K562 (cell line): ENCODE measurements at regions not wholly inside any gene's neighbourhood (a gene's known extent, or its start where the extent isn't known, plus 50 kb on each side); places are given as distances from the start of the nearest gene placed in this dataset.

Experiments
- ATAC-seq: fragments of 200-7000 bp; cut with Tn5 transposase; 3 replicates; pipeline ENCODE4 v1.9.1; 2020; ENCODE audit warnings: moderate library complexity
- BruUV-seq: library from RNA; stranded (reverse); fragments of 400-500 nt; replicated peaks from 2 replicates; lab custom pipeline; 2021; lab: Mats Ljungman, UMichigan
- CTCF ChIA-PET: fragments of 300-600 bp; formaldehyde crosslinking; extraction: SDS; loops from one replicate; lab custom pipeline; 2021; ENCODE audit warnings: low intra/inter-chr PET ratio; lab: Yijun Ruan, JAX
- POLR2A ChIA-PET: fragments of 300-600, 350-650 bp; sonication (Branson Sonifier 250); formaldehyde crosslinking; extraction: SDS; loops from one replicate; lab custom pipeline; 2021; ENCODE audit warnings: antibody characterized with exemption, inconsistent platforms; lab: Yijun Ruan, JAX
- DNase-seq, 4 experiments: peaks; one replicate each; pipeline versions ENCODE4 v3.0.0 to v3.0.0-alpha.2; 2011 to 2018; ENCODE audit warnings: low spot score in 3 of 4, mixed read lengths in 3 of 4; ENCODE audit errors: extremely low read depth in 1 of 4
- FAIRE-seq: peaks from 2 replicates; lab custom pipeline; 2011; peaks lifted over from hg19 to GRCh38; lab: Jason Lieb, UNC
- H2AFZ ChIP-seq: 2 replicates; pipeline ENCODE4 v1.6.0; 2011; ENCODE audit warnings: low read depth, low read length, control low read depth, inconsistent platforms
- H3K27ac ChIP-seq: fragments of 200-600 bp; 3 replicates; pipeline ENCODE4 v1.8.0; 2011; ENCODE audit warnings: low read depth, mild to moderate bottlenecking, control low read depth, inconsistent platforms, low read length, moderate library complexity, mixed read lengths; ENCODE audit errors: extremely low read depth
- H3K27me3 ChIP-seq, 2 experiments: fragments of 300-600 bp in 1 of 2; 2 replicates in 1 of 2; 3 replicates in 1 of 2; pipeline versions ENCODE4 v1.6.0 to v1.8.0; 2011; ENCODE audit warnings: inconsistent platforms in 2 of 2, low read length in 2 of 2, mild to moderate bottlenecking in 1 of 2, mixed read lengths in 1 of 2, moderate library complexity in 1 of 2; ENCODE audit not compliant: control insufficient read depth in 2 of 2, insufficient read depth in 2 of 2
- H3K36me3 ChIP-seq: fragments of 300-600 bp; 3 replicates; pipeline ENCODE4 v1.8.0; 2011; ENCODE audit warnings: mild to moderate bottlenecking, low read length, inconsistent platforms; ENCODE audit not compliant: control insufficient read depth, insufficient read depth
- H3K4me1 ChIP-seq, 2 experiments: fragments of 200-600 bp in 1 of 2; replicated peaks in 1 of 2; 2 replicates in 1 of 2; 3 replicates in 1 of 2; pipeline versions ENCODE4 v1.5.1 to v1.8.0; 2011; ENCODE audit warnings: inconsistent platforms in 2 of 2, low read length in 2 of 2, mild to moderate bottlenecking in 1 of 2, mixed read lengths in 1 of 2, moderate library complexity in 1 of 2; ENCODE audit not compliant: control insufficient read depth in 2 of 2, insufficient read depth in 2 of 2
- H3K4me2 ChIP-seq: 2 replicates; pipeline ENCODE4 v1.6.1; 2011; ENCODE audit warnings: low read length, control low read depth, inconsistent platforms, mixed read lengths; ENCODE audit not compliant: insufficient read depth
- H3K4me3 ChIP-seq: fragments of 200-600 bp; sonication (generic), shearing (Covaris generic); 2 replicates; pipeline ENCODE4 v1.5.1; 2016; ENCODE audit warnings: control low read depth, inconsistent platforms
- H3K79me2 ChIP-seq: fragments of 200-600 bp; 3 replicates; pipeline ENCODE4 v1.8.0; 2011; ENCODE audit warnings: low read length, inconsistent platforms; ENCODE audit not compliant: control insufficient read depth, insufficient read depth
- H3K9ac ChIP-seq, 2 experiments: 2 replicates each; pipeline versions ENCODE4 v1.6.0 to v1.6.1; 2011; ENCODE audit warnings: low read depth in 2 of 2, low read length in 2 of 2, control low read depth in 1 of 2, inconsistent platforms in 1 of 2, mild to moderate bottlenecking in 1 of 2, mixed read lengths in 1 of 2; ENCODE audit not compliant: insufficient read depth in 1 of 2
- H3K9me1 ChIP-seq: one replicate; pipeline ENCODE4 v1.6.0; 2011; ENCODE audit warnings: inconsistent platforms, mild to moderate bottlenecking, low read length, moderate library complexity; ENCODE audit not compliant: control insufficient read depth, insufficient read depth
- H3K9me3 ChIP-seq: replicated peaks from 2 replicates; pipeline ENCODE4 v1.5.1; 2011; ENCODE audit warnings: low read depth, low read length, inconsistent platforms; ENCODE audit not compliant: control insufficient read depth, insufficient read depth
- H4K20me1 ChIP-seq: replicated peaks from 2 replicates; pipeline ENCODE4 v1.6.1; 2011; ENCODE audit warnings: low read length, inconsistent platforms, mixed read lengths; ENCODE audit not compliant: control insufficient read depth, insufficient read depth
- BRF1 ChIP-seq: IDR thresholded peaks from 3 replicates; pipeline ENCODE4 v1.6.1; 2011; ENCODE audit warnings: borderline replicate concordance, mild to moderate bottlenecking; ENCODE audit not compliant: insufficient read length; ENCODE audit errors: extremely low read depth
- EHMT2 ChIP-seq: fragments of 450-650 bp; IDR thresholded peaks from 2 replicates; pipeline ENCODE4 v1.6.1; 2018; ENCODE audit warnings: antibody characterized with exemption
- EP300 ChIP-seq: IDR thresholded peaks from 2 replicates; pipeline ENCODE4 v1.6.1; 2012; ENCODE audit warnings: low read length, improper control_type of control experiment
- GTF2F1 ChIP-seq: IDR thresholded peaks from 2 replicates; pipeline ENCODE4 v1.6.1; 2011; ENCODE audit warnings: low read depth, low read length, improper control_type of control experiment
- KDM2B ChIP-seq: fragments of 250-450 bp; sonication (Bioruptor Pico); IDR thresholded peaks from 2 replicates; pipeline ENCODE4 v1.8.0; 2021; ENCODE audit warnings: mild to moderate bottlenecking, moderate library complexity
- KLF1 ChIP-seq: fragments of 450-650 bp; IDR thresholded peaks from 2 replicates; pipeline ENCODE4 v1.6.1; 2016; ENCODE audit warnings: missing genetic modification characterization, missing compliant biosample characterization
- KLF16 ChIP-seq: IDR thresholded peaks from 2 replicates; pipeline ENCODE4 v1.6.1; 2016; ENCODE audit warnings: antibody characterized with exemption
- RERE ChIP-seq: sonication (generic); formaldehyde crosslinking; IDR thresholded peaks from 2 replicates; pipeline ENCODE4 v1.8.0; 2023; ENCODE audit warnings: missing genetic modification reagents, mild to moderate bottlenecking, borderline replicate concordance
- SP1 ChIP-seq: sonication (generic); formaldehyde crosslinking; IDR thresholded peaks from 2 replicates; pipeline ENCODE4 v1.8.1; 2022; ENCODE audit warnings: mild to moderate bottlenecking, missing genetic modification reagents
- TBP ChIP-seq: optimal IDR thresholded peaks from 2 replicates; pipeline ENCODE3; 2011; ENCODE audit warnings: low read depth, low read length, improper control_type of control experiment
- ZKSCAN8 ChIP-seq: fragments of 200-800 bp; sonication (Bioruptor generic); IDR thresholded peaks from 2 replicates; pipeline ENCODE4 v1.6.1; 2016; ENCODE audit warnings: missing genetic modification characterization, missing compliant biosample characterization
- ZNF398 ChIP-seq: fragments of 250-450 bp; sonication (Bioruptor Pico); IDR thresholded peaks from 2 replicates; pipeline ENCODE4 v1.8.0; 2021; ENCODE audit warnings: moderate library complexity, mild to moderate bottlenecking, inconsistent platforms
- WGBS: fragments of 100-300 bp; shearing (Covaris generic); methylation state at CpG from one replicate; pipeline ENCODE4 v1.1.6; 2016; ENCODE audit warnings: low coverage, mixed read lengths; ENCODE audit not compliant: insufficient coverage; ENCODE audit errors: missing lambda C conversion rate; 5-methylcytosine and 5-hydroxymethylcytosine counted together
- in situ Hi-C: fragments of 300-500 bp; cut with MboI; formaldehyde crosslinking; loops from 4 replicates; pipeline ENCODE4 v1.15.0; 2018; ENCODE audit warnings: inconsistent platforms, mixed read lengths
- intact Hi-C: fragments of 100-400 bp; cut with micrococcal nuclease; formaldehyde crosslinking; loops from 2 replicates; pipeline ENCODE4 v1.14.2; 2022
- TF ChIP-seq, protein P1 (sequence below): fragments of 450-650 bp; formaldehyde crosslinking; IDR thresholded peaks from 2 replicates; pipeline ENCODE4 v1.4.0; 2020; ENCODE audit warnings: mild to moderate bottlenecking, moderate library complexity
- TF ChIP-seq, protein P2 (sequence below): sonication (generic); formaldehyde crosslinking; IDR thresholded peaks from 2 replicates; pipeline ENCODE4 v1.8.1; 2022; ENCODE audit warnings: missing genetic modification reagents

GRCh38 chr14:65304963-65305362 is 107.6 kb upstream of the FUT8 start:
- intact Hi-C loops (no loop called here), in situ Hi-C loops (no loop called here)
- H3K36me3 ChIP-seq: no peaks in the 10 kb centered on the region
- peaks cover 3 to 13% of the 10 kb centered on the region in 2 experiments; a peak in 3 of 5 replicates for H3K4me1 ChIP-seq
- no peak for ATAC-seq
- H3K27me3 ChIP-seq: no peaks in the 10 kb centered on the region
- H3K9me3 ChIP-seq: no peaks in the 10 kb centered on the region
- CTCF ChIA-PET: no interaction called here
- FAIRE-seq: no peak
- H3K9ac ChIP-seq: no peak overlapping the region
- no peak overlapping the region for H3K4me2 ChIP-seq
- DNase-seq: no peak
- H3K4me3 ChIP-seq: no peak overlapping the region
- no peak overlapping the region for H2AFZ ChIP-seq
- H3K9me1 ChIP-seq: no peaks in the 10 kb centered on the region
- POLR2A ChIA-PET: interaction anchor here (1.3 kb wide), 1 partner anchor 9 kb away, joined by 4 read pairs; no protein-coding TSS in a partner anchor
- no peaks in the 10 kb centered on the region for H3K79me2 ChIP-seq
- BruUV-seq: no TSS peak
- H3K27ac ChIP-seq: no peak overlapping the region
- H4K20me1 ChIP-seq: no peaks in the 10 kb centered on the region
- WGBS: 8% methylated on average over 2 of the region's 2 CpGs
- TF ChIP-seq EP300: no peak
- no peak for TF ChIP-seq KLF1 (tag)
- TF ChIP-seq TBP: no peak
- no peak for TF ChIP-seq KLF16
- TF ChIP-seq EHMT2: no peak
- TF ChIP-seq, protein P1, sequence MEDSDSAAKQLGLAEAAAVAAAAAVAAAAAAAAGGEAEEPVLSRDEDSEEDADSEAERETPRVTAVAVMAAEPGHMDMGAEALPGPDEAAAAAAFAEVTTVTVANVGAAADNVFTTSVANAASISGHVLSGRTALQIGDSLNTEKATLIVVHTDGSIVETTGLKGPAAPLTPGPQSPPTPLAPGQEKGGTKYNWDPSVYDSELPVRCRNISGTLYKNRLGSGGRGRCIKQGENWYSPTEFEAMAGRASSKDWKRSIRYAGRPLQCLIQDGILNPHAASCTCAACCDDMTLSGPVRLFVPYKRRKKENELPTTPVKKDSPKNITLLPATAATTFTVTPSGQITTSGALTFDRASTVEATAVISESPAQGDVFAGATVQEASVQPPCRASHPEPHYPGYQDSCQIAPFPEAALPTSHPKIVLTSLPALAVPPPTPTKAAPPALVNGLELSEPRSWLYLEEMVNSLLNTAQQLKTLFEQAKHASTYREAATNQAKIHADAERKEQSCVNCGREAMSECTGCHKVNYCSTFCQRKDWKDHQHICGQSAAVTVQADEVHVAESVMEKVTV (CRISPR knock-in tag): no peak
- TF ChIP-seq SP1 (CRISPR knock-in tag): no peak
- no peak for TF ChIP-seq GTF2F1
- no peak for TF ChIP-seq KDM2B (CRISPR knock-in tag)
- TF ChIP-seq BRF1: no peak
- TF ChIP-seq RERE (CRISPR knock-in tag): no peak
- no peak for TF ChIP-seq ZNF398
- TF ChIP-seq, protein P2, sequence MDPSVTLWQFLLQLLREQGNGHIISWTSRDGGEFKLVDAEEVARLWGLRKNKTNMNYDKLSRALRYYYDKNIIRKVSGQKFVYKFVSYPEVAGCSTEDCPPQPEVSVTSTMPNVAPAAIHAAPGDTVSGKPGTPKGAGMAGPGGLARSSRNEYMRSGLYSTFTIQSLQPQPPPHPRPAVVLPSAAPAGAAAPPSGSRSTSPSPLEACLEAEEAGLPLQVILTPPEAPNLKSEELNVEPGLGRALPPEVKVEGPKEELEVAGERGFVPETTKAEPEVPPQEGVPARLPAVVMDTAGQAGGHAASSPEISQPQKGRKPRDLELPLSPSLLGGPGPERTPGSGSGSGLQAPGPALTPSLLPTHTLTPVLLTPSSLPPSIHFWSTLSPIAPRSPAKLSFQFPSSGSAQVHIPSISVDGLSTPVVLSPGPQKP (CRISPR knock-in tag): no peak
- no peak for TF ChIP-seq ZKSCAN8 (CRISPR knock-in tag)
